Right lobe of liver (tissue), 6 donors: ENCODE measurements at regions not wholly inside any gene's neighbourhood (a gene's known extent, or its start where the extent isn't known, plus 50 kb on each side); places are given as distances from the start of the nearest gene placed in this dataset.

Experiments
- ATAC-seq, 4 donors: fragments of 200-7000 bp; cut with Tn5 transposase; one replicate each; pipeline ENCODE4 v1.9.1; 2020; ENCODE audit warnings: mild to moderate bottlenecking in 4 of 4, moderate library complexity in 4 of 4
- DNase-seq, 3 donors: peaks; one replicate each; pipeline ENCODE4 v3.0.0-alpha.2; 2020
- H3K27ac ChIP-seq, 3 donors: fragments of 200-600 bp; one replicate each; pipeline ENCODE4 v1.8.0; 2022
- H3K27me3 ChIP-seq, 2 donors: fragments of 200-600 bp; one replicate each; pipeline ENCODE4 v1.8.0; 2022
- H3K36me3 ChIP-seq, 4 donors: fragments of 200-600 bp; sonication (generic) in 1 of 4; one replicate each; pipeline versions ENCODE4 v1.5.1 to v1.8.0; 2017 to 2022; ENCODE audit warnings: control low read depth in 1 of 4
- H3K4me1 ChIP-seq, 4 donors: fragments of 200-600 bp; sonication (generic) in 1 of 4; one replicate each; pipeline versions ENCODE4 v1.5.1 to v1.8.0; 2017 to 2022; ENCODE audit warnings: control low read depth in 1 of 4
- H3K4me3 ChIP-seq, 3 donors: fragments of 200-600 bp; one replicate each; pipeline ENCODE4 v1.8.0; 2022
- H3K9me3 ChIP-seq, 4 donors: fragments of 200-600 bp; sonication (generic) in 1 of 4; one replicate each; pipeline versions ENCODE4 v1.5.1 to v1.8.0; 2017 to 2022; ENCODE audit warnings: control low read depth in 1 of 4
- POLR2A ChIP-seq: fragments of 450-650 bp; IDR thresholded peaks from one replicate; pipeline ENCODE4 v1.6.1; 2017; ENCODE audit warnings: antibody characterized with exemption, mild to moderate bottlenecking
- WGBS: methylation state at CpG from one replicate; pipeline ENCODE4 v1.1.6; 2018; ENCODE audit warnings: low coverage, low lambda C conversion rate; ENCODE audit not compliant: insufficient coverage; ENCODE audit errors: missing lambda C conversion rate; 5-methylcytosine and 5-hydroxymethylcytosine counted together
- intact Hi-C, 2 donors: fragments of 100-400 bp; cut with DNase I; formaldehyde crosslinking; loops; one replicate each; pipeline versions ENCODE4 v1.11.2 to v1.14.1; 2022
- TF ChIP-seq, protein P1 (sequence below), 4 donors: fragments of 200-600 bp in 3 of 4; fragments of 450-650 bp in 1 of 4; IDR thresholded peaks; one replicate each; pipeline versions ENCODE4 v1.5.1 to v1.8.0; 2016 to 2022; ENCODE audit warnings: antibody characterized with exemption in 4 of 4, mild to moderate bottlenecking in 2 of 4
- donor health status: DM: no; HTN: yes; CAD: no.
- donor health status: DM: no; HTN: no; CAD: no.
- donor health status: DM: no; HTN: no; CAD: no.
- donor health status: DM: no; HTN: yes; CAD: no.
- donor health status: DM: no; HTN: yes; CAD: no.

DNA sequence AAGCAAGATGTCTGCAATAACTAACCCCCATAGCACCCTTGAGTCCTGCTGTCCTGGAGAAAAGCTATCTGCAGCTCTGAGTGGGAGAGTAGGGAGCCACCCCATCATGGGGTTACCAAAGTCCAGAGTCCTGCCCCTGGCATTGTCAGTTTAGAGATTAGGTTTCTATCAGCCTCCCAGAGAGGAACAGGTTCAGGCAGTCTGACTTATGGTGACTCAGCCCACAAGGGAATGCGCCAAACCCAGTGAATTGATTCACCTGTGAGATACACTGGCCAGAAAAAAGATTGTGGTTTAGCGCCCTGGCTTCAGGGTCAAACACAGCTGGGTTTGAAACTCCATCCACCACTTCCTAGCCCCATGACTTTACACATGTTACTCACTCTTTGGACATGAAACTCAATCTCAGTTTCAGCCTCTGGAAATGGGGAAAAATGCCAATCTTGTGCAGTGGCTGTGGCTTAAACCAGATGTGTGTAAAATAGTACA, 263.6 kb upstream of the HES1 start:
- Histone ChIP-seq H3K9me3 (no peaks in the 10 kb centered on the region), H3K36me3 (no peaks in the 10 kb centered on the region), H3K27me3 (no peaks in the 10 kb centered on the region), H3K4me1 (no peaks in the 10 kb centered on the region), H3K4me3 (no peak overlapping the region), H3K27ac (no peak overlapping the region)
- 0% methylated on average over 1 of the region's 2 CpGs for WGBS
- intact Hi-C loops, result no loop called here
- TF ChIP-seq, protein P1, sequence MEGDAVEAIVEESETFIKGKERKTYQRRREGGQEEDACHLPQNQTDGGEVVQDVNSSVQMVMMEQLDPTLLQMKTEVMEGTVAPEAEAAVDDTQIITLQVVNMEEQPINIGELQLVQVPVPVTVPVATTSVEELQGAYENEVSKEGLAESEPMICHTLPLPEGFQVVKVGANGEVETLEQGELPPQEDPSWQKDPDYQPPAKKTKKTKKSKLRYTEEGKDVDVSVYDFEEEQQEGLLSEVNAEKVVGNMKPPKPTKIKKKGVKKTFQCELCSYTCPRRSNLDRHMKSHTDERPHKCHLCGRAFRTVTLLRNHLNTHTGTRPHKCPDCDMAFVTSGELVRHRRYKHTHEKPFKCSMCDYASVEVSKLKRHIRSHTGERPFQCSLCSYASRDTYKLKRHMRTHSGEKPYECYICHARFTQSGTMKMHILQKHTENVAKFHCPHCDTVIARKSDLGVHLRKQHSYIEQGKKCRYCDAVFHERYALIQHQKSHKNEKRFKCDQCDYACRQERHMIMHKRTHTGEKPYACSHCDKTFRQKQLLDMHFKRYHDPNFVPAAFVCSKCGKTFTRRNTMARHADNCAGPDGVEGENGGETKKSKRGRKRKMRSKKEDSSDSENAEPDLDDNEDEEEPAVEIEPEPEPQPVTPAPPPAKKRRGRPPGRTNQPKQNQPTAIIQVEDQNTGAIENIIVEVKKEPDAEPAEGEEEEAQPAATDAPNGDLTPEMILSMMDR (IDR thresholded peaks at IDR 0.05), result no peak
- no peak for TF ChIP-seq POLR2A
- DNase-seq, result peak in 2 of 3 donors; percentile 56 to 65
- ATAC-seq, result peak; percentile 70 to 91 (median 77)

DNA sequence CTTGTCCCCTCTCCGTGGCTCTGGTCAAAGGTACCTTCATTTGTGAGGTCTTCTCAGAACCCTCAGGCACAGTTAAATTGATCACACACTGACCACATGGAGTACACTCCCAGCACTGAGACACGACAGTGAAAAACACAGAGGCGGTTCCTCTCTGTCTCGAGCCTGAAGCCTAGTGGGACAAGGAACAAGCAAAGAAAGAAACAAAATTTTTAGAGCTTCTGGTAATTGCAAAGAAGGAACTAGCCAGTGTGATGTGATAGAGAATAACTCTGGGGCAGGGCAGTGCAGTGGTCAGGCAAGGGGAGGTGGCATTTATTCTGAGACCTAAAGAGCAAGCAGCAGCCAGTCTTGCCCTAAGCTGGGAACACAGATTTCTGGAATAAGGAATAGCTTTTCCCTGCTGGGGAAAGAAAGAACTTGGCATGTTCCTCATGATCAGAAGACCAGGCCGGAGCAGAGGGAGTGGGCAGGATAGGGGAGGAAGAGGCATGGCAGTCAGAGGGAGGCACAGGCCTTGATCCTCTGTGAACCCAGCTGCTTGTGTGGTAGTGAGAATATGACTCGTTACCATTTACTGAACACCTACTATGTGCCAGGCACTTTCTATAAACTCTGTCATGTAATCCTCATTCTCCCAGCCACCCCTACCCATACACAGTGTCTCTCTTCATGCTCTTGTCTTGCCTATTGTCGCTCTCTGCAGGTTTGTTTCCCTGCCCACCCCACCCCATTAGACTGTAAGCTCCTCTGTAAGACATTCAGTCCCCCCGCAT, 262.3 kb upstream of the HES1 start:
- DNase-seq (no peak), ATAC-seq (peak in 1 of 4 donors; percentile 44)
- H3K27me3 ChIP-seq, result no peaks in the 10 kb centered on the region
- no peaks in the 10 kb centered on the region for H3K4me1 ChIP-seq
- intact Hi-C loops, result no loop called here
- no peaks in the 10 kb centered on the region for H3K9me3 ChIP-seq
- 68% methylated on average over 7 of the region's 8 CpGs for WGBS
- no peak overlapping the region for H3K27ac ChIP-seq
- H3K4me3 ChIP-seq, result no peak overlapping the region
- no peaks in the 10 kb centered on the region for H3K36me3 ChIP-seq
- TF ChIP-seq POLR2A, result no peak
- TF ChIP-seq, protein P1 (IDR thresholded peaks at IDR 0.05), result no peak

DNA sequence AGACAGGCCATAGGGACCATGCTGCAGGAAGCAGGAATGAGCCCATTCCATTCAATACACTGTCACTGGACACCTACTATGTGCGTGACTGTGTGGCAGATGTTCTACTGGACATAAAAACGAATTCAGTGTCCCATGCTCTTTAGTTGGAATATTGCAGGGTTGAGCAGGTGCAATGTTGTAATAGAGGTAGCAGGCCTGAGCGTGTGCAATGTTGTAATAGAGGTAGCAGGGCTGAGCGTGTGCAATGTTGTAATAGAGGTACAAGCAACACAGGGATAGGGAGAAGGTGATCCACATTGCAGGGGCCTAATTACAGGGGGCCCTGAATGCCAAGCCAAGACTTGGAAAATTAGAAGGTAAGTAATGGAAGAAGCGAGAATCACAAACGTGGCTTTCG, 261.4 kb upstream of the HES1 start:
- Histone ChIP-seq H3K4me1 (no peaks in the 10 kb centered on the region), H3K27ac (no peak overlapping the region), H3K4me3 (no peak overlapping the region), H3K27me3 (no peaks in the 10 kb centered on the region), H3K9me3 (no peaks in the 10 kb centered on the region), H3K36me3 (no peaks in the 10 kb centered on the region)
- ATAC-seq (no peak), DNase-seq (no peak)
- no peak for TF ChIP-seq POLR2A
- TF ChIP-seq, protein P1 (IDR thresholded peaks at IDR 0.05), result no peak
- WGBS, result 50% methylated on average over 7 of the region's 7 CpGs
- intact Hi-C loops, result no loop called here

DNA sequence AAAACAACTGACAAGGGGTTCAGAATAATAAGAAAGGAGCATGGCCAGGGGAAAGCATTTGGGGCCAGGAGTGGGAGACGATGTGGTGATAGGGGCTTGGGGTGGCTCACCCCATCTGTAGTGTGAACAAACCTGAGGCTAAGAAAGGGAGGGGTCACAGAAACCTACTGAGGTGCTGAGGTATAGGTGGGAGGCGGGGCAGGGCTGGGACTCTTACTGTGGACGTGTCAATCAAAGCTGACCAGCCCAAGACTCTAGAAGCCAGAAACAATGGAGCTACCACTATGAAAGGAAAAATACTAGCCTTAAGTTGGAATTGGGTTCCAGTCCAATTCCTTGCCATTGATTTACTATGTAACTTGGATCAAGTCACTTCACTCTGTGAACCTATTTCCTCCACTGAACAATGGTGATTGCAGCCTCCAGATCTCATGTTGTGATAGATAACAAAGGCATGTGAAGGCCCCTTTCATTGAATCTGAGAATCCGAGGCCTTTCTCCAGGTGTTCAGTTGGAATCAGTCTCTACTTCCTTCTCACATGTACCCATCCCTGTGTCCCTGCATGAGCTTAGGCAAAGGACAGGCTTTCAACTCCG, 260.9 kb upstream of the HES1 start:
- ATAC-seq, result no peak
- no peaks in the 10 kb centered on the region for H3K27me3 ChIP-seq
- H3K4me1 ChIP-seq, result no peaks in the 10 kb centered on the region
- H3K4me3 ChIP-seq, result no peak overlapping the region
- H3K27ac ChIP-seq, result no peak overlapping the region
- H3K36me3 ChIP-seq, result no peaks in the 10 kb centered on the region
- intact Hi-C loops, result no loop called here
- 91% methylated on average over 5 of the region's 5 CpGs for WGBS
- no peak for TF ChIP-seq POLR2A
- TF ChIP-seq, protein P1 (IDR thresholded peaks at IDR 0.05), result no peak
- DNase-seq, result no peak
- no peaks in the 10 kb centered on the region for H3K9me3 ChIP-seq
